ENCODE measurements at regions not wholly inside any gene's neighbourhood (a gene's known extent, or its start where the extent isn't known, plus 50 kb on each side); places are given as distances from the start of the nearest gene placed in this dataset.

DNA sequence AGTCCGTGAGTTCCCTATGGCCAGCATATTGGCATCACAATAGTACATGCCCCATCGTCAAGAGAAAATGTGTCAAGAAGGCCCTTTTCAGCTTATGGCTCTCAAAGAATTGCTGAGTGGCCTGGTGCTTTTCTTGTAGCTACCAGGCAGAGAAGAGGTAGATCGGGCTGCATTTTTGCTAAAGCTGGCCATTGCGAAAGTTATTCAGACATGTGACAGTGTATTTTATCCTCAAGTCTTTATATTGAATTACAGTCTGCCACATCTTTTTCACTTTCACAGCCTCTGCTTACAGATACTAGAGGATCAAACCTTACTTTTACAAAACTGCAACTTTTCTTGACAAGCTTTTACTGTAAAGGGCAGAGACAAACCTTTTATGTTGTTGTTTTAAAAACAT, 261.5 kb upstream of the IGFBP7 start:
- Histone ChIP-seq H3K27me3 (no peaks in the 10 kb centered on the region), H3K9me3 (no peaks in the 10 kb centered on the region), H3K27ac (no peak overlapping the region), H3K4me1 (no peaks in the 10 kb centered on the region), H3K36me3 (no peaks in the 10 kb centered on the region), H3K4me3 (no peak overlapping the region)
- ATAC-seq (ENCODE audit: low FRiP score in 2 of 2), result no peak
- 75 to 78% methylated on average over 4 of the region's 4 CpGs for WGBS, 2 donors
- DNase-seq, result no peak
- TF ChIP-seq POLR2AphosphoS5 (IDR thresholded peaks at IDR 0.05), result no peak
- TF ChIP-seq POLR2A (IDR thresholded peaks at IDR 0.05), result no peak
- TF ChIP-seq CTCF (IDR thresholded peaks at IDR 0.05), result no peak
- no peak for TF ChIP-seq EP300 (IDR thresholded peaks at IDR 0.05)

GRCh38 chr4:57370691-57371090, 260.5 kb upstream of the IGFBP7 start:
- Histone ChIP-seq H3K4me1 (no peaks in the 10 kb centered on the region), H3K27me3 (no peaks in the 10 kb centered on the region), H3K9me3 (no peaks in the 10 kb centered on the region), H3K4me3 (no peak overlapping the region), H3K27ac (no peak overlapping the region), H3K36me3 (no peaks in the 10 kb centered on the region)
- ATAC-seq (ENCODE audit: low FRiP score in 2 of 2), result no peak
- no peak for DNase-seq
- TF ChIP-seq CTCF (IDR thresholded peaks at IDR 0.05) (no peak), POLR2A (IDR thresholded peaks at IDR 0.05) (no peak), EP300 (IDR thresholded peaks at IDR 0.05) (no peak), POLR2AphosphoS5 (IDR thresholded peaks at IDR 0.05) (no peak)
- 78 to 89% methylated on average over 3 of the region's 3 CpGs for WGBS, 2 donors

- Histone ChIP-seq H3K4me3 (no peak overlapping the region), H3K36me3 (no peaks in the 10 kb centered on the region), H3K27me3 (no peaks in the 10 kb centered on the region), H3K9me3 (no peaks in the 10 kb centered on the region), H3K27ac (no peak overlapping the region), H3K4me1 (no peaks in the 10 kb centered on the region)
- DNase-seq (no peak), ATAC-seq (ENCODE audit: low FRiP score in 2 of 2) (no peak)
- 73 to 89% methylated on average over 1 of the region's 1 CpG for WGBS, 2 donors
- no peak for TF ChIP-seq EP300 (IDR thresholded peaks at IDR 0.05)
- TF ChIP-seq POLR2A (IDR thresholded peaks at IDR 0.05), result no peak
- no peak for TF ChIP-seq CTCF (IDR thresholded peaks at IDR 0.05)
- no peak for TF ChIP-seq POLR2AphosphoS5 (IDR thresholded peaks at IDR 0.05)
Observed at GRCh38 chr4:57369446-57369845, 259.3 kb upstream of the IGFBP7 start.

- no peak overlapping the region for H3K27ac ChIP-seq
- 94 to 100% methylated on average over 1 of the region's 1 CpG for WGBS, 2 donors
- no peak for ATAC-seq (ENCODE audit: low FRiP score in 2 of 2)
Observed at GRCh38 chr4:57364255-57364654, 254.1 kb upstream of the IGFBP7 start.

More at GRCh38 chr4:57364255-57364654, 254.1 kb upstream of the IGFBP7 start:
- DNase-seq, result no peak
- H3K36me3 ChIP-seq, result no peaks in the 10 kb centered on the region
- H3K4me3 ChIP-seq, result no peak overlapping the region
- H3K27me3 ChIP-seq, result no peaks in the 10 kb centered on the region
- no peaks in the 10 kb centered on the region for H3K9me3 ChIP-seq
- H3K4me1 ChIP-seq, result no peaks in the 10 kb centered on the region
- TF ChIP-seq POLR2A (IDR thresholded peaks at IDR 0.05) (no peak), POLR2AphosphoS5 (IDR thresholded peaks at IDR 0.05) (no peak), EP300 (IDR thresholded peaks at IDR 0.05) (no peak), CTCF (IDR thresholded peaks at IDR 0.05) (no peak)
